ENCODE measurements at regions not wholly inside any gene's neighbourhood (a gene's known extent, or its start where the extent isn't known, plus 50 kb on each side); places are given as distances from the start of the nearest gene placed in this dataset.

DNA sequence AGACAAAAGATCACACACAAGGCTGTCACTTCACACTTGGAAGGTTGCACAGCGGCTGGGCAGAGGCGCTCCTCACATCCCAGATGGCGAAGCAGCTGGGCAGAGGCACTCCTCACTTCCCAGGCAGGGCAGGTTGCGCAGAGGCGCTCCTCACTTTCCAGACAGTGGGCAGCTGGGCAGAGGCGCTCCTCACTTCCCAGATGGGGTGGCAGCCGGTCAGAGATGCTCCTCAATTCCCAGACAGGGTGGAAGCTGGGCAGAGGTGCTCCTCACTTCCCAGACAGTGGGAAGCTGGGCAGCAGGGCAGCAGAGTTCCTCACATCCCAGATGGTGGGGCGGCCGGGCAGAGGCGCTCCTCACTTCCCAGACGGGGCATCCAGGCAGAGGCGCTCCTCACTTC, 199.2 kb downstream of the RTL9 start:
- TF ChIP-seq POLR2AphosphoS5 (IDR thresholded peaks at IDR 0.05; ENCODE audit: low read depth) (no peak), GABPA (IDR thresholded peaks at IDR 0.05; ENCODE audit: low read depth) (no peak), SPI1 (IDR thresholded peaks at IDR 0.05; ENCODE audit: borderline replicate concordance, low read depth) (no peak)
- TF ChIP-seq, protein P1, sequence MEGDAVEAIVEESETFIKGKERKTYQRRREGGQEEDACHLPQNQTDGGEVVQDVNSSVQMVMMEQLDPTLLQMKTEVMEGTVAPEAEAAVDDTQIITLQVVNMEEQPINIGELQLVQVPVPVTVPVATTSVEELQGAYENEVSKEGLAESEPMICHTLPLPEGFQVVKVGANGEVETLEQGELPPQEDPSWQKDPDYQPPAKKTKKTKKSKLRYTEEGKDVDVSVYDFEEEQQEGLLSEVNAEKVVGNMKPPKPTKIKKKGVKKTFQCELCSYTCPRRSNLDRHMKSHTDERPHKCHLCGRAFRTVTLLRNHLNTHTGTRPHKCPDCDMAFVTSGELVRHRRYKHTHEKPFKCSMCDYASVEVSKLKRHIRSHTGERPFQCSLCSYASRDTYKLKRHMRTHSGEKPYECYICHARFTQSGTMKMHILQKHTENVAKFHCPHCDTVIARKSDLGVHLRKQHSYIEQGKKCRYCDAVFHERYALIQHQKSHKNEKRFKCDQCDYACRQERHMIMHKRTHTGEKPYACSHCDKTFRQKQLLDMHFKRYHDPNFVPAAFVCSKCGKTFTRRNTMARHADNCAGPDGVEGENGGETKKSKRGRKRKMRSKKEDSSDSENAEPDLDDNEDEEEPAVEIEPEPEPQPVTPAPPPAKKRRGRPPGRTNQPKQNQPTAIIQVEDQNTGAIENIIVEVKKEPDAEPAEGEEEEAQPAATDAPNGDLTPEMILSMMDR (IDR thresholded peaks at IDR 0.05; ENCODE audit: insufficient read depth, low read length), result no peak
- TF ChIP-seq, protein P2, sequence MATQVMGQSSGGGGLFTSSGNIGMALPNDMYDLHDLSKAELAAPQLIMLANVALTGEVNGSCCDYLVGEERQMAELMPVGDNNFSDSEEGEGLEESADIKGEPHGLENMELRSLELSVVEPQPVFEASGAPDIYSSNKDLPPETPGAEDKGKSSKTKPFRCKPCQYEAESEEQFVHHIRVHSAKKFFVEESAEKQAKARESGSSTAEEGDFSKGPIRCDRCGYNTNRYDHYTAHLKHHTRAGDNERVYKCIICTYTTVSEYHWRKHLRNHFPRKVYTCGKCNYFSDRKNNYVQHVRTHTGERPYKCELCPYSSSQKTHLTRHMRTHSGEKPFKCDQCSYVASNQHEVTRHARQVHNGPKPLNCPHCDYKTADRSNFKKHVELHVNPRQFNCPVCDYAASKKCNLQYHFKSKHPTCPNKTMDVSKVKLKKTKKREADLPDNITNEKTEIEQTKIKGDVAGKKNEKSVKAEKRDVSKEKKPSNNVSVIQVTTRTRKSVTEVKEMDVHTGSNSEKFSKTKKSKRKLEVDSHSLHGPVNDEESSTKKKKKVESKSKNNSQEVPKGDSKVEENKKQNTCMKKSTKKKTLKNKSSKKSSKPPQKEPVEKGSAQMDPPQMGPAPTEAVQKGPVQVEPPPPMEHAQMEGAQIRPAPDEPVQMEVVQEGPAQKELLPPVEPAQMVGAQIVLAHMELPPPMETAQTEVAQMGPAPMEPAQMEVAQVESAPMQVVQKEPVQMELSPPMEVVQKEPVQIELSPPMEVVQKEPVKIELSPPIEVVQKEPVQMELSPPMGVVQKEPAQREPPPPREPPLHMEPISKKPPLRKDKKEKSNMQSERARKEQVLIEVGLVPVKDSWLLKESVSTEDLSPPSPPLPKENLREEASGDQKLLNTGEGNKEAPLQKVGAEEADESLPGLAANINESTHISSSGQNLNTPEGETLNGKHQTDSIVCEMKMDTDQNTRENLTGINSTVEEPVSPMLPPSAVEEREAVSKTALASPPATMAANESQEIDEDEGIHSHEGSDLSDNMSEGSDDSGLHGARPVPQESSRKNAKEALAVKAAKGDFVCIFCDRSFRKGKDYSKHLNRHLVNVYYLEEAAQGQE (IDR thresholded peaks at IDR 0.05; ENCODE audit: insufficient replicate concordance, low read depth), result no peak
